Right lobe of liver (tissue), 4 donors: ENCODE measurements at regions not wholly inside any gene's neighbourhood (a gene's known extent, or its start where the extent isn't known, plus 50 kb on each side); places are given as distances from the start of the nearest gene placed in this dataset.

Experiments used
- POLR2A ChIP-seq: fragments of 450-650 bp; IDR thresholded peaks from one replicate; pipeline ENCODE4 v1.6.1; 2017; ENCODE audit warnings: antibody characterized with exemption, mild to moderate bottlenecking
- TF ChIP-seq, protein P1 (sequence below), 4 donors: fragments of 200-600 bp in 3 of 4; fragments of 450-650 bp in 1 of 4; IDR thresholded peaks; one replicate each; pipeline versions ENCODE4 v1.5.1 to v1.8.0; 2016 to 2022; ENCODE audit warnings: antibody characterized with exemption in 4 of 4, mild to moderate bottlenecking in 2 of 4
- donor health status: DM: no; HTN: no; CAD: no.
- donor health status: DM: no; HTN: no; CAD: no.
- donor health status: DM: no; HTN: yes; CAD: no.

- TF ChIP-seq, protein P1, sequence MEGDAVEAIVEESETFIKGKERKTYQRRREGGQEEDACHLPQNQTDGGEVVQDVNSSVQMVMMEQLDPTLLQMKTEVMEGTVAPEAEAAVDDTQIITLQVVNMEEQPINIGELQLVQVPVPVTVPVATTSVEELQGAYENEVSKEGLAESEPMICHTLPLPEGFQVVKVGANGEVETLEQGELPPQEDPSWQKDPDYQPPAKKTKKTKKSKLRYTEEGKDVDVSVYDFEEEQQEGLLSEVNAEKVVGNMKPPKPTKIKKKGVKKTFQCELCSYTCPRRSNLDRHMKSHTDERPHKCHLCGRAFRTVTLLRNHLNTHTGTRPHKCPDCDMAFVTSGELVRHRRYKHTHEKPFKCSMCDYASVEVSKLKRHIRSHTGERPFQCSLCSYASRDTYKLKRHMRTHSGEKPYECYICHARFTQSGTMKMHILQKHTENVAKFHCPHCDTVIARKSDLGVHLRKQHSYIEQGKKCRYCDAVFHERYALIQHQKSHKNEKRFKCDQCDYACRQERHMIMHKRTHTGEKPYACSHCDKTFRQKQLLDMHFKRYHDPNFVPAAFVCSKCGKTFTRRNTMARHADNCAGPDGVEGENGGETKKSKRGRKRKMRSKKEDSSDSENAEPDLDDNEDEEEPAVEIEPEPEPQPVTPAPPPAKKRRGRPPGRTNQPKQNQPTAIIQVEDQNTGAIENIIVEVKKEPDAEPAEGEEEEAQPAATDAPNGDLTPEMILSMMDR (IDR thresholded peaks at IDR 0.05): no peak
- TF ChIP-seq POLR2A: no peak
These were observed 411.2 kb downstream of the KCTD12 start for GRCh38 chr13:76474966-76475365.
